HUDEP-2 (cell line): ENCODE measurements at regions not wholly inside any gene's neighbourhood (a gene's known extent, or its start where the extent isn't known, plus 50 kb on each side); places are given as distances from the start of the nearest gene placed in this dataset.

ENCODE experiments used
- DNase-seq, 76 experiments: peaks; one replicate each; lab custom pipeline; 2025; ENCODE audit not compliant: unreplicated experiment in 76 of 76; lab: John Stamatoyannopoulos, UW

GRCh38 chr22:48351376-48352085 lies 1476.1 kb downstream of the BRD1 start:
- DNase-seq: no peak

GRCh38 chr22:48350456-48350855 lies 1477.2 kb downstream of the BRD1 start:
- DNase-seq: no peak

GRCh38 chr22:48348855-48349254 lies 1478.8 kb downstream of the BRD1 start:
- no peak for DNase-seq

- DNase-seq: no peak
These were observed 1480.4 kb downstream of the BRD1 start for GRCh38 chr22:48347311-48347710.

GRCh38 chr22:48346911-48347310 lies 1480.8 kb downstream of the BRD1 start:
- no peak for DNase-seq

- DNase-seq: no peak
These were observed 1481.4 kb downstream of the BRD1 start for GRCh38 chr22:48346311-48346710.

GRCh38 chr22:48345631-48346030 lies 1482.0 kb downstream of the BRD1 start:
- no peak for DNase-seq

- no peak for DNase-seq
These were observed 1484.2 kb downstream of the BRD1 start for GRCh38 chr22:48343461-48343860.

- DNase-seq: no peak
These were observed 1484.9 kb downstream of the BRD1 start for GRCh38 chr22:48342732-48343131.

- DNase-seq: no peak
These were observed 1485.7 kb downstream of the BRD1 start for GRCh38 chr22:48342016-48342415.

- no peak for DNase-seq
These were observed 1486.7 kb downstream of the BRD1 start for GRCh38 chr22:48340727-48341709.

GRCh38 chr22:48340191-48340590 lies 1487.5 kb downstream of the BRD1 start:
- DNase-seq: no peak

GRCh38 chr22:48338793-48339705 lies 1488.6 kb downstream of the BRD1 start:
- no peak for DNase-seq

- no peak for DNase-seq
These were observed 1489.5 kb downstream of the BRD1 start for GRCh38 chr22:48337957-48338792.

- no peak for DNase-seq
These were observed 1491.2 kb downstream of the BRD1 start for GRCh38 chr22:48336339-48337060.

- DNase-seq: no peak
These were observed 1492.1 kb downstream of the BRD1 start for GRCh38 chr22:48335442-48336139.

GRCh38 chr22:48334971-48335370 lies 1492.7 kb downstream of the BRD1 start:
- no peak for DNase-seq
